AG20443 (cell line): ENCODE measurements at regions not wholly inside any gene's neighbourhood (a gene's known extent, or its start where the extent isn't known, plus 50 kb on each side); places are given as distances from the start of the nearest gene placed in this dataset.

Experiments
- DNase-seq: peaks from one replicate; pipeline ENCODE4 v3.0.0; 2012; ENCODE audit warnings: low spot score, mixed read lengths

DNA sequence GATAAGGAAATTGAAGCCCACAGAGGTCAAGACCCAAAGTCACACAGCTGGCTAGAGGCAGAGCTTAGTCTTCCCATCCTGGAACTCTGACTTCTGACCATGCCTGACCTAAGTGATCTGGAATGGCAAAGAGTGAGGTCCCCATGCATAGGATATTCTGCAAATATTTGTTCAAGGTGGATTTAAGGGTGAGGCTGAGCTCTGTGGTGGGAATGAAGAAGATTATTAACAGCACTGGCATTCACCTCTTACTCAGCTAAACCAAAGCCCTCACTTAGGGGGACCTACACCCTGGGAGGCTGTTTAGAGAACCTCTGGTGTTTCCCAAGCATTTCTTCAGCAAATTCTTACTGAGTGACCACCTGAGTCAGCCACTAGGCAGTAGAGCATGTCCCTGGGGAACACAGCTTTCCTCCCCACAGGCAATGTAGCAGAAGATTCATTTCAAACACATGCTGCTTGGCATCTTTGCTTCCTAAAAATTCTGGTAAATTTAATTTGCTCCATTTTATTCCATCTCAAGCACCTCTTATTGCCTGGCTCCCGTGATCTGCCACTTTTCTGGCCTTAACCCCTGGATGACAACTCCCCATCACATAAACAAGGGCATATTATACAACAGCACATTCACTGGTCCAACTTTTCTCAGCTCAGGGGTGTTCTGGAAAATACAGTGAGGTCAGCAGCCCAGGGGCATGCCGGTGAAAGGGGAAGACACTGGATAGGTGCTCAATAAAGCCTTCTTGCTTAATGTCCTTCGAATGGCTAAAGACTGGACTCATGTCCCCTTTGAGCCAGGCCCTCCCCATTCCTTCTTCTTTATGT, 176.0 kb downstream of the ABHD5 start:
- peak; percentile 83 for DNase-seq

DNA sequence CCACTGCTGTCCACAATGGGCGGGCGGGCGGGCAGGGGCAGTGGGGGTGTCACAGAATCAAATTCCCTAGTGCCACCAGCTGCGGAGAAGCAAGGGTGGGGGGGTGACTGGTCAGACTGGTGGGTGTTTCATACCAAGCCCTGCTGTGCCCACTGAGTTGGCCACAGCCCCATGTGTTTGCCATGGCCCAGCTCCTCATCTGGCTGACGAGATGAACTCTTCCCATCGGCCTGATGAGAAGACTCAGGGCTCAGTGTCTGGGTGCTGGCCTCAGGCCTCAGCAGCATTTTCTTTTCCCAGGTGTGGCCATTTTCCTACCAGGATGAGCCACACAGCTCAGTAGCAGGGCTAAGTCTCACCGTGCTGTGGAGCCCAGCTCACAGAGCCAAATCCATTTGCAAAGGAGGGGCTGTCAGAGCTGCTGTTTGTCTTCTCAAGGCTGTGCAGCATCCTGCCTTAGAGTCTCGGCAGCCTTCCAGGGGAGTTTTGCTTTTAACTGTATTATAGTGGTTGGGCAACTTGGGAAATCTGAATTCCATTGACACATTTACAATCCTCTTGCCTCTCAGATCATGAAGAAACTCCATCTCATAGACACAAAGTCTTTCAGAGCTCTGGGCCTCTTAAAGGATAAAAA, 176.8 kb downstream of the ABHD5 start:
- peak; percentile 74 for DNase-seq

DNA sequence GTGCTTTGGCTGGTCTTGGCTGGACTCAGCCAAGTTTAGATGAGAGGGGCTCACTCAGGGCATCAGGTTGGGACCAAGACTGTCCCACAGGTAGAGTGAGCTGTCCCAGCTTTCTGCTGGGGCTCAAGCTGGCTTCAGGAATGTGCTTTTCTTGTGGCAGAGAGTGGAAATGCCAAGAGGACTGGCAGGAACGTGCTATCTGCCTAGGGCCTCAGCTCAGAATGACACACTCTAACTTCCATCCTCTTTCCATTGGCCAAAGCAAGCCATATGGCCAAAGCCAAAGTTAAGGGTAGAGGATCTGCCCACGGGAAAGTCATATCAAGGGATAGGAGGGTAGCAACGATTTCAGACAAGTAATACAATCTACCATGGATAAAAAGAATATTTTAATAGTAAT, 178.8 kb downstream of the ABHD5 start:
- DNase-seq: no peak

DNA sequence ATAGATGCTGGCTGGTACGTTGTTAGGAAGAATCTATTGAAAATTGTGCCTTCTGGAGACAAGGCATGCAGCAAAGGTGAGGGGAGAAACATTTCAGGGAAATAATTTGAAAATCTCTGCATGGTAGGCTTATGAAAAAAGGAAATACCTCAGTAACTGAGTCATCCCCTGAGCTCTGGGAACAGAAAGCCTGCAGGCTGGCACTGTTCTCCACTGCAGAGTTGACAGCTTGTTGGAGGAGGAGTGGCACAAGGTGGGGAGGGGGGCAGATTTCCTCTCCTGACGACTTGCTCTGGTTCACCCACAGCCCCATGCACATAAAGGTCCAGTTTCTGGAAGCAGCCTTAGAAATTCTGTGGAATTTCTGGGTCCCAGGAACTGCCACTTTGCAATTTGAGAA, 179.4 kb downstream of the ABHD5 start:
- peak; percentile 73 for DNase-seq

DNA sequence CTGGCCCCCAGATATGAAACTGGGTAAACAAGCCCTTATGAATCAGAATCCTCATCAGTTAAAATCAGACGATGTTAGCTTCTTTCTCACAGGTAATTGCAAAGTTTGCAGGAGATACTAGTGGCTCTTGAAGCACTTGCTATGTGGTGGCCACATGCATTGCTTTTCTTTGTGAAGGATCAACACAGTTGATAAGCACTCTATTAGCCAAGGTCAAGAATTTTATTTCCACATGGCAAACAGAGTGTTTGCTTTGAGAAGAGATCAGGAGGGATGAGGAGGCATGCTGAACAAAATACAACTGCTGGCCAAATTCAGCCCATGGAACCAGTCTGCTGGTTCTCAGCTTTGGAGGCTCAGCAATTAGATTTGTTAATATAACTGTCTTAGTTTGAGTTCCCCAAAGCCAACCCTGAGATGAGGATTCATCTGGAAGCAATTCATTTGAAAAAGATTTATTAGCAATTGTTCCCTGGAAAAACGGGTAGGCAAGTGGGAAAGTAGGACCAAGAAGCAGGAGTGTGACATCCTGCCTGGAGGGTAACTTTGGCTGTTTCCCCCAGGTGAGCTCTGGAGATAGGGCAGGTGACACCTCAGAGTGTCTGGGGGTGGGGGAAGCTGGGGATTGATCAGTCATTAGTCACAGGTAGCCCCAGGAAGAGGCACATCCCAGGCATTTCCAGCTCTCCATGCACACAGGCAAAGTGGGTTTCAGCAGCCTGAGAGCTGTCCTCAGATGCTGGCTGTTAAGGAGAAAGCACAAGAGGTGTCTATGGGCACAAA, 180.3 kb downstream of the ABHD5 start:
- DNase-seq: no peak

DNA sequence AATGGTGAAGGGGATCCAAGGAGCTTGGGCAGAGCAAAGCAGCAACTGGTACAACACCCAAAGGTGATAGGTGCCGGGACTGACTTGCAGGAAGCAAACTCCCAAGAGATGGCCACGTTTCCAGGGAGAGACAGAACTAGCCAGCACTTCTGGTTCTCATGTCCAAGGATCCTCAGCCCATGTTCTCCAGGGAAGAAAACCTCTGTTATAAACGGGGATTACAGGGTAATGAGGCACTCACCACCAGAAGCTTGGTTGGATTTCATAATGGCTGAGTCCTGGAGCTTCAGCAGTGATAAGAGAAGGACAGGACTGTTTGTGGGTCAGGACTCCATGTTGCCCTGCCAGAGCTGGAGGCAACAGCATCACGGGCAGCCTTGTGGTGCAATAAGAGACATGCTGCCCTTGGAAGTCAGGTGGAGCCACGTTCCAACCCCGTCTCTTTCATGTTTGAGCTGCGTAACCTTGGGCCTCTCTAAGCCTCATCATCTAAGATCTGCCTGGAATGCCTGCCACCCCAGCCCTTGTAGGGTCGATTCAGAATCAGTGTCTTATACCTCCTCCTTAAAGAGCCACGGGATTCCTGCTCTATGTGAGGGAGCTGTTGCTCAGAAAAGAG, 181.0 kb downstream of the ABHD5 start:
- DNase-seq: no peak

DNA sequence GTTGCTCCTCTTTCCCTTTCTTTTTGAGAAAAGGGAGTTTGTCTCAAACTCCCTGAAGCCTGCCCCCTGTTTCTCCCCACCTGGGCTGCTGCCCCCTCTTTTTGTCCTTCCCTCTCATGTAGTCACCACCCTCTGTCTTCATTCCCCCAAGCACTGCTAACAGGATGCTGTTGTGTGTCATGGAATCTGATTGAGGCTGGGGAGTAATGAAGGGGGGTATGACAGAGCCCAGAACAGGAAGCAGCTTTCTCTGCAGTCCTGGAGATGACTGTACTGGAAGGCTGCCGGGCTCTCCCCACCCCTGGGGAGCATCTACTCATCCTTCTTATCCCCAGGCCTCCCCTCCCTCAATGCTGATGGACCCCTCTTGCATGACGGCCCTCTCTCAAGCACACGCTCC, 181.6 kb downstream of the ABHD5 start:
- DNase-seq: peak; percentile 86

DNA sequence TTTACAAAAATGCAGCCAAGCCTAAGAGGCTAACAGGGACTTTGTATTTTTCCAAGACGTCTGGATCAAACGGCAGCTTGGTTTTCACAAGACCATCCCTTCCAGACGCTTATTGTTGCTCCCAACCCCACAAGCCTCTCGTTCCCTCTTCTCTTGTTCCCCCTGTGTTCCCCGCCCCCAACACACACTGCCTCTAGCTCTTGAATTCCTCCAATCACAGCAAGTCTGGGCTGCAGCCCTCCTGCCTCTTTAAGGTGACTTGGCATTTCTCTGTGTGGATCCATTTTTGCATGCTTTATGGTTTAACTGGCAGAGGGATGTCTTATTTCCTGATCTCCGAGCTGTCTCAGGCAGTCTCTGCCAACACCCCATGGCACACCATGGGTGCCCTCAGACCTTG, 182.2 kb downstream of the ABHD5 start:
- peak; percentile 43 for DNase-seq

DNA sequence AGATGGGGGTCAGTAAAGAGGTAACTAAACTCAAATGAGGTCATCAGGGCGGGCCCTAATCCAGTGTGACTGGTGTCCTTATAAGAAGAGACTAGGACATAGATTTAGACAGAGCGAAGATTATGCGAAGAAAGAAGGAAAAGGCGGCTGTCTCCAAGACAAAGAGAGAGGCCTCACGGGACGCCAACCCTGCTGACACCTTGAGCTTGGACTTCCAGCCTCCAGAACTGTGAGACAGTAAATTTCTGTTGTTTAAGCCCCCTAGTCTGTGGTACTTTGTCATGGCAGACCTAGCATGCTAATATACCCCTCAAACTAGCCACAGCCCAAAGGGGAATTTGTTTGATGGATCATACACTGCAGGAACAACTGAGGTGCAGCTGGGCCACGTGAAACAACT, 183.0 kb downstream of the ABHD5 start:
- no peak for DNase-seq

DNA sequence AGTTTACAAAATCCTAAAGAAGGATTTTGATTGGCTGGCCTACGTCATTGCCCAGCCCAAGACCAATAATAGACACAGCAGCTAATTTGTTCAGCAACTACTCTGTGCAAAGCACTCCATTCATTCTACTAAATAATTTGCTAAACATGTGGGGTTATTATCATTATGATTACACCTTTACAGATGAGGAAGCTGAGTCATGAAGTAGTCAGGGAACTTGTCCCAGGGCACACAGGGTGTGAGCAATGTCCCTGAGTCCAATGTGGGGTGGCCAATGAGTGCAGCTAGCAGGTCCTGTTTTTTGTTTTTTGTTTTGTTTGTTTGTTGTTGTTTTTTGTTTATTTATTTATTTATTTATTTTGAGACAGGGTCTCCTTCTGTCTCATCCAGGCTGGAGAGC, 183.6 kb downstream of the ABHD5 start:
- DNase-seq: no peak

DNA sequence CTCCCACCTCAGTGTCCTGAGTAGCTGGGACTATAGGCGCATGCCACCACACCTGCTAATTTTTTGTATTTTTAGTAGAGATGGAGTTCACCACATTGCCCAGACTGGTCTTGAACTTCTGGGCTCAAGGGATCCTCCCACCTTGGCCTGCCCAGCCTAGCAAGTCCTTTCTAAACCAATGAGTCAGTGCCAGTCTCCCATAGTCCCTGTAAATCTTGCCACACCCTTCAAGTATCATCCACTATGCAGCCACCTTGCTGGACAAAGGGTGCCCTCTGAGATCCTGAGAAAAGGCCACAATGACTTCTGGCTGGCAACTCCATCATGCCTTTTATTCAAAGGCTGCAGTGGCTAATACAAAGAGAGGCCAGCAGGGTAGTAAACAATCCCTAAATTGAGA, 184.0 kb downstream of the ABHD5 start:
- DNase-seq: no peak

DNA sequence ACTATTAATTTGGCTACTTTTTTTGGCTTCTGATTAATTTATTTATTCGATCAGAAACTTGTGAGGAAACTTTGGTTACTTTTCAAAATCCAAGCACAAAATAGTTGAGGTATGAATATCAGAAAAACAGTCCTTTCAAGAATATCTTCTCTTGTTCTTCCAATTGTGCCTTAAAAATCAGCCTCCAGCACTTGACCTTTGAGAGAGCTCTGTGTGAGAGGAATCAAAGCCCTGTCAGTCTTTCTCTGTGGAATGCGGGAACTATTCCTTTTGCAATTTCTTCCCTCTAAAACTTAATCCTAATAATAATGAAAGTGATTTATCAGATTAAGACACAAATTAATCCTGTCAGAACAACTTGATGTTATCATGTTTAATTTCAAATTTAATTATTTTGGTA, 185.9 kb downstream of the ABHD5 start:
- DNase-seq: no peak

DNA sequence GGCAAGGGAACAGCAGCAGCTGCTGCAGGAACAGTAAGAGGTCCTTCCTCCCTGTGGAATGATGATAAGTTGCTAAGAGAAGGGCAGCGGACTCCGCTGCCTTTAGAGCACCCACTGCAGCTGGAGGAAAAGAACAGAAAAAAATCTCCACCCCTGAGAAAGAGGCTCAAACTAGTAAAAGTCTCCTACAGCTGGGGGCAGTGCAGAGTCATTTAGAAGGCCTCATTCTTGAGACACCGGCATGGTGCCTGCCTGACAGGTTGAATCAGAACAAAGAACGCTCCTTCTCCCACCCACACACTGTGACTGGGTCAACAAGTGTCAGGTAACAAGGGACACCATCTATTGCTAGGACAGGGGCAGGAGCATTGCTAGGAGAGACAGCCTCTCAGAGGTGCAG, 188.4 kb downstream of the ABHD5 start:
- DNase-seq: peak; percentile 32

DNA sequence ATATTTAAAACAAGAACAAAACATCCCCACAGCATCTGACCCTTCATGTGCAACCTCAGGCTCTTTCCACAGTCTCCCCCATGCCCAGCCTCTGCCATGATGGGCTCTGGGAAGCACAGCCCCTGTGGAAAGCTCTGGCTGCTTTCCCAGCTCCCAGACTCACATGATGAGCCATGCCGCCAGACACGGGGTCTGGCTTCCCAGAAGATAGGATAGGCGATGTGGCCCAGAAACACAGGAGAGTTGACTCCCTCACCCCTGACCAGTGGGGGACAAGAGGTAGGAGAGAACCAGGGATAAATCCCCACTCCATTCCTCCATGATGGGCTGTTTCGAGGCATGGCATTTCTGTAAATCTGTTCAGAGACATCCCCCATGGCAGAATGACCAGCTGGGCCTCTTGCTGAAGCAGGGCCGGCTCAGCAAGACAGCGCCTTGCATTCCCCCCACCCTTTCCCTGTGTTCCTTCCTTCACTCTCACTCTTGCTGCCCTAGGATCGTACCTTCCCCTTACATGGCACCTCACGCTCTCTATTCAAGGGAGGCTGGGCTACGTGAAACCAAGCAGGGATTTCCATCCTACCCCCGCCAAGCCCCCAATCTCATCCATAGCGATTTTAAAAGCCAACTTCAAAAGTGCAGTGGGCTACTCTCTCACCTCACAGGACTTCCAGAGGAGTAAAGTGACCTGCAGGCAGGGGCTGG, 192.4 kb downstream of the ABHD5 start:
- DNase-seq: no peak

DNA sequence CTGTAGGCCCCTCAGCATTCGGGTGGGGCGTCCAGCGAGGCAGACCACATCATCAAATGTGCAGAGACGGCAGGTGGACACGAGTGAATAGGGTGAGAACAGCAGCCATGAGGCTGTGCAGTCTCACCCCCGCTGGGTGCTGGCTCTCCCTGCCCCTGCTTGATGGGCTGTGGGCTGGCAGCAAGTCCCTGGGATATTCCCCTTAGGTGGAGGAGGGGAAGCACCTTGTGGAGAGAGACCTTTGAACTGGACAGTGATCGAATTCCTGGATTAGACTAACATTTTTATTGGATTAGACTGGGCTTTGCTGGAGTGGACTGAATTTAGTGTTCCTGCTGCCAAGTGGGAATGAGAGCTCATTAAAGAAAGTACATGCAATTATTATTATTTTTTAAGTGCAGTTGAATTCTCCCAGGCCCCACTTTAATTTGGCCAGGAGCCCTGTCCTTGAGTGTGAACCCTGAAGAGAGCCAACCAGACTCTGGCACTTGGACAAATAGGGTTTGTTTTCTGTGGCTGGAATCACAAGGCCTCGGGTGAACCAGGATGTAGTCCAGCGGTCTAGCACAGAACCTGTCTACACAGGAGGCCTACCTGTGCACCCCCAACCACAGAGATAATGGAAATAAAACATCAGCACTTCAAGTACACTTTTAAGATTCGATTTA, 193.1 kb downstream of the ABHD5 start:
- no peak for DNase-seq

DNA sequence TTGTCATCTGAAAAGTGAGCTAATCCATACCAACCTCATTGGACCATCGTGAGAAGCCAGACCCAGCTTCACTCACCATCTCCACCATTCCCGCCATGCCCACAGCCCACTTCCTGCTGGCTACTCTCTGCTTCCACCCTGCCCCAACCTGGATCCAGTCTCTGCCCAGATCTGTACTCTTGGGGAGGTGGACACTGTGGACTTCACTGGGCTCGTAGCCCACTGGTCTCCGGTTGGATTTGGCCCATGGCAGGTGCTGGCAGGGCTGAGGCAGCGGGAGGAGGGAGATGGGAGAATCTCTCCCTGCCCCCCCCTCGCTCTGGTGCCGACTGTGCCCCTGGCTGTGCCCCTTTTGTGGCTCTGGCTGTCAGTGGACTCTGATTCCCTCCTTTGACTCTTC, 193.8 kb downstream of the ABHD5 start:
- no peak for DNase-seq

DNA sequence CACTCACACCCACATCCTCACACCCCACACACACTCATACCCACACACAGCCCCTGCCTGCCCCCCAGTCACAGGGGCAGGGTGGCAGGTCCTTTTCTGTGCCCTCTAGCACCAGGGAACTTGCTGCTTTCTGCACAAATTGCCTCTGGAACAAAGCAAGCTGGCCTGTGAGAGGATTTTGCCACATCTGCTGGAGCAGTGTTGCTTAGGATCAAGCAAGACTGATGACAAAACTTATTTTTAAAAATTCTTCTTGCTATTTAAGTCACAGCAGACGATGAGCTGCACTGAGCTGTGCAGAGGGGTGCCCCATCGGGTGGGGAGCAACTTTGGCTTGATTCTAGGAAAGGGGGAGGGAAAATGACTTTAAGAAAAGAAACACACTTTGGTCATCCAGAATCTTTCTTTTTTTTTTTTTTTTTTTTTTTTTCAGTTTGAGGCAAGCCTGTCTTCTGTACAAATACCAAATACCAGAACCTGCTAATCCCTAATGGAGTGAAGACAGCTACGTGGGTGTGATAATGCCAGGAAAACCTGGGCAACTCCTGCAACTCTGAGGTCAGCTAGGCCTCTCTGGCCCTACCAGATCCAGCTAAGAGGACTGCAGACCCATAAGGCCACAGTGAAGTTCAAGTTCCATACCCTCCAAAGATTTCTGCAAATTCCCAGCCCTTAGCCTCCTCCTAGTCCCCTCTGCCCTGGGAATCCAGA, 195.3 kb downstream of the ABHD5 start:
- no peak for DNase-seq

DNA sequence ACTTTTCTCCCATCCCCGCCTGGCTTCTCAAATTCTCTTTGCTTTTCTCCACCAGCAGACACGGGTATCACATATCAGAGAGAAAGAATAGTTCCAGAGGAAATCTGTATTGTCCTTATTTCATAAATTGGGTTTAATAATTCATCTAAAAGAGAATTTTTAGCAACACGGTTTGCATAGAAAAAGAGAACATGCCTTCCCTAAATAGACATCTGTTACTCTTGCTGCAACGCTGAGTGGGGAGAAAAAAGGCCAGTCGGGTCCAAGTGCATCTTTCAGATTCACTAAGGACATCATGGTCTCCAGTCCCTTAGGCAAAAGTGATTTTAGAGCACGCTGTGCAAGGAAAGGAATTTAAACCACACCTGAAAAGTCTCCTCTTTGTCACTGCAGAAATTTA, 201.3 kb downstream of the ABHD5 start:
- DNase-seq: no peak

DNA sequence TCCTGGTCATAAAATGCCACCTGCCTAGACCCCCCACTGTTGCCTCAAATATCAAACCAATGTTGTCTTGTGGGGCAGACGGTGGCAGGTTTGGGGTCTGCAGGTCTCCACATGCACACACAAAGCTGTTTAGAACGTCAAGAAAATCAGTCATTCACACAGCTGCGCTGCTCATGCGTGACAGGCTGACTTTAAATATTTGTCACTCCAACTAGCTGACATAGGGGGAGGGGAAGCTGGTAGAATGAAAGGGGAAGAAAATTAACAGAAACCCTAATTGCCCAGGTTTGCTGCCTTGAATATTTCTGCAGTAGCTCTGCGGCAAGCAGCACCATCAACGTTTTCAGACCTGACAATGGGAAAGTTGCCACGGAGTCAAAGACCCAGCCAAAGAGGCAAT, 201.8 kb downstream of the ABHD5 start:
- DNase-seq: no peak

DNA sequence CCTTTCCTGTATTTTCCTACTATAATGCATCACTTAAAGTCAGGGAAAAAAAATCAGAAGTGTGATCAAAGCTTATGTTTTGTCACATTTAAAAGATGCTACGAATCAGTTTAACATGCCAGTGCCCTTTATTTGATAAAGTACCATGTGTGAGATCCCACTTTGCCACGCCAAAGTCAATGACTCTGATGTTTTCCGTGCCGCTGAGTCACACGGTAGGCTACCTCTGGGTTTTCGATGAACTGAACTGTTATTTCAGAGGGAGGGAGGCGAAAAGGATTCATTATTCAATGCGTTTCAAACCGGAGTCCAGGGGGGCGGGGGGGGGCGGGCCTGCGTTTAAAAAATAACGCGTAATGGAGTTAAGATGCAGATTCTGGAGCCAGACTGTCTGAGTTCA, 203.0 kb downstream of the ABHD5 start:
- DNase-seq: peak; percentile 33
